ENCODE measurements at regions not wholly inside any gene's neighbourhood (a gene's known extent, or its start where the extent isn't known, plus 50 kb on each side); places are given as distances from the start of the nearest gene placed in this dataset.
"Not testable (repeated sequence)": the region's sequence is repeated elsewhere in the genome, so short reads cannot be mapped to it uniquely, and the experiment has no call there.

GRCh38 chr2:56049233-56049845, 125.8 kb upstream of the EFEMP1 start:
- H3K4me3 ChIP-seq (ENCODE audit: extremely low read depth, insufficient read depth, low read length, poor library complexity, severe bottlenecking) = no peak overlapping the region

GRCh38 chr2:56053679-56054078, 130.1 kb upstream of the EFEMP1 start:
- Histone ChIP-seq H3K4me3 (ENCODE audit: extremely low read depth, insufficient read depth, low read length, poor library complexity, severe bottlenecking) (no peak overlapping the region), H3K27ac (ENCODE audit: low read depth, low read length, severe bottlenecking) (no peak overlapping the region), H3K36me3 (ENCODE audit: control insufficient read depth, insufficient read depth, low read length) (no peaks in the 10 kb centered on the region), H3K9me3 (ENCODE audit: control insufficient read depth, low read length) (no peaks in the 10 kb centered on the region), H3K4me1 (ENCODE audit: control insufficient read depth, insufficient read depth, low read length, poor library complexity, severe bottlenecking) (no peaks in the 10 kb centered on the region)
- 70 to 71% methylated on average over 2 of the region's 3 CpGs for WGBS, 2 experiments (ENCODE audit: insufficient coverage in 2 of 2)

More at GRCh38 chr2:56049233-56049845, 125.8 kb upstream of the EFEMP1 start:
- no peaks in the 10 kb centered on the region for H3K4me1 ChIP-seq (ENCODE audit: control insufficient read depth, insufficient read depth, low read length, poor library complexity, severe bottlenecking)
- H3K36me3 ChIP-seq (ENCODE audit: control insufficient read depth, insufficient read depth, low read length) = no peaks in the 10 kb centered on the region
- no peak overlapping the region for H3K27ac ChIP-seq (ENCODE audit: low read depth, low read length, severe bottlenecking)
- 80 to 86% methylated on average over 1 of the region's 10 CpGs for WGBS, 2 experiments (ENCODE audit: insufficient coverage in 2 of 2)
- no peaks in the 10 kb centered on the region for H3K9me3 ChIP-seq (ENCODE audit: control insufficient read depth, low read length)

DNA sequence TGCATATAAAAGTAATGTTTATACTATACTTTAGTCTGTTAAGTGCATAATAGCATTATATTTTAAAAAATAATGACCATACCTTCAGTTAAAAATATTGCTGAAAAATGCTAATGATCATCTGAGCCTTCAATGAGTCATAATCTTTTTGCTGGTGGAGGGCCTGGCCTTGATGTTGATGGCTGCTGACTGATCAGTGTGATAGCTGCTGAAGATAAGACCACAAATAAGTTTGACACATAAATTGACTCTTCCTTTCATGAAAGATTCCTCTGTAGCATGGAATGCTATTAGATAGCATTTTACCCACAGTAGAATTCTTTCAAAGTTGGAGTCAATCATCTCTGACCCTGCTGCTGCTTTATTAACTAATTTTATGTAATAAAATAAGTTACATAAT, 128.4 kb upstream of the CCDC85A start:
- no peak overlapping the region for H3K27ac ChIP-seq (ENCODE audit: low read depth, low read length, severe bottlenecking)
- H3K9me3 ChIP-seq (ENCODE audit: control insufficient read depth, low read length) = no peaks in the 10 kb centered on the region
- no peak overlapping the region for H3K4me3 ChIP-seq (ENCODE audit: extremely low read depth, insufficient read depth, low read length, poor library complexity, severe bottlenecking)
- H3K36me3 ChIP-seq (ENCODE audit: control insufficient read depth, insufficient read depth, low read length) = no peaks in the 10 kb centered on the region
- no peaks in the 10 kb centered on the region for H3K4me1 ChIP-seq (ENCODE audit: control insufficient read depth, insufficient read depth, low read length, poor library complexity, severe bottlenecking)

- H3K4me1 ChIP-seq (ENCODE audit: control insufficient read depth, insufficient read depth, low read length, poor library complexity, severe bottlenecking); H3K36me3 ChIP-seq (ENCODE audit: control insufficient read depth, insufficient read depth, low read length); H3K27ac ChIP-seq (ENCODE audit: low read depth, low read length, severe bottlenecking); H3K4me3 ChIP-seq (ENCODE audit: extremely low read depth, insufficient read depth, low read length, poor library complexity, severe bottlenecking); H3K9me3 ChIP-seq (ENCODE audit: control insufficient read depth, low read length): not testable (repeated sequence)
- 75% methylated on average over 1 of the region's 4 CpGs; no CpG with 5 or more reads in 1 of the 2 experiments for WGBS, 2 experiments (ENCODE audit: insufficient coverage in 2 of 2)
Observed at GRCh38 chr2:56061327-56061726, 122.5 kb upstream of the CCDC85A start.

- Histone ChIP-seq H3K9me3 (ENCODE audit: control insufficient read depth, low read length) (peaks cover 6% of the 10 kb centered on the region), H3K4me1 (ENCODE audit: control insufficient read depth, insufficient read depth, low read length, poor library complexity, severe bottlenecking) (no peaks in the 10 kb centered on the region), H3K4me3 (ENCODE audit: extremely low read depth, insufficient read depth, low read length, poor library complexity, severe bottlenecking) (no peak overlapping the region), H3K27ac (ENCODE audit: low read depth, low read length, severe bottlenecking) (no peak overlapping the region), H3K36me3 (ENCODE audit: control insufficient read depth, insufficient read depth, low read length) (no peaks in the 10 kb centered on the region)
Observed at GRCh38 chr2:56068746-56069145, 115.0 kb upstream of the CCDC85A start.

GRCh38 chr2:56077359-56077915, 106.4 kb upstream of the CCDC85A start:
- H3K4me3 ChIP-seq (ENCODE audit: extremely low read depth, insufficient read depth, low read length, poor library complexity, severe bottlenecking) = no peak overlapping the region
- no peaks in the 10 kb centered on the region for H3K36me3 ChIP-seq (ENCODE audit: control insufficient read depth, insufficient read depth, low read length)
- no peaks in the 10 kb centered on the region for H3K4me1 ChIP-seq (ENCODE audit: control insufficient read depth, insufficient read depth, low read length, poor library complexity, severe bottlenecking)
- no peaks in the 10 kb centered on the region for H3K9me3 ChIP-seq (ENCODE audit: control insufficient read depth, low read length)
- WGBS, 2 experiments (ENCODE audit: insufficient coverage in 2 of 2) = 52 to 75% methylated on average over 3 to 4 of the region's 6 CpGs
- no peak overlapping the region for H3K27ac ChIP-seq (ENCODE audit: low read depth, low read length, severe bottlenecking)

- WGBS, 2 experiments (ENCODE audit: insufficient coverage in 2 of 2) = 77 to 84% methylated on average over 2 to 3 of the region's 4 CpGs
- Histone ChIP-seq H3K4me1 (ENCODE audit: control insufficient read depth, insufficient read depth, low read length, poor library complexity, severe bottlenecking) (no peaks in the 10 kb centered on the region), H3K27ac (ENCODE audit: low read depth, low read length, severe bottlenecking) (no peak overlapping the region), H3K36me3 (ENCODE audit: control insufficient read depth, insufficient read depth, low read length) (no peaks in the 10 kb centered on the region), H3K9me3 (ENCODE audit: control insufficient read depth, low read length) (no peaks in the 10 kb centered on the region), H3K4me3 (ENCODE audit: extremely low read depth, insufficient read depth, low read length, poor library complexity, severe bottlenecking) (no peak overlapping the region)
Observed at GRCh38 chr2:56082665-56083064, 101.1 kb upstream of the CCDC85A start.

- no peak overlapping the region for H3K27ac ChIP-seq (ENCODE audit: low read depth, low read length, severe bottlenecking)
- no peak overlapping the region for H3K4me3 ChIP-seq (ENCODE audit: extremely low read depth, insufficient read depth, low read length, poor library complexity, severe bottlenecking)
- WGBS, 2 experiments (ENCODE audit: insufficient coverage in 2 of 2) = 86 to 92% methylated on average over 2 of the region's 5 CpGs
- no peaks in the 10 kb centered on the region for H3K9me3 ChIP-seq (ENCODE audit: control insufficient read depth, low read length)
- H3K4me1 ChIP-seq (ENCODE audit: control insufficient read depth, insufficient read depth, low read length, poor library complexity, severe bottlenecking) = no peaks in the 10 kb centered on the region
- no peaks in the 10 kb centered on the region for H3K36me3 ChIP-seq (ENCODE audit: control insufficient read depth, insufficient read depth, low read length)
Observed at GRCh38 chr2:56084111-56084901, 99.5 kb upstream of the CCDC85A start.

DNA sequence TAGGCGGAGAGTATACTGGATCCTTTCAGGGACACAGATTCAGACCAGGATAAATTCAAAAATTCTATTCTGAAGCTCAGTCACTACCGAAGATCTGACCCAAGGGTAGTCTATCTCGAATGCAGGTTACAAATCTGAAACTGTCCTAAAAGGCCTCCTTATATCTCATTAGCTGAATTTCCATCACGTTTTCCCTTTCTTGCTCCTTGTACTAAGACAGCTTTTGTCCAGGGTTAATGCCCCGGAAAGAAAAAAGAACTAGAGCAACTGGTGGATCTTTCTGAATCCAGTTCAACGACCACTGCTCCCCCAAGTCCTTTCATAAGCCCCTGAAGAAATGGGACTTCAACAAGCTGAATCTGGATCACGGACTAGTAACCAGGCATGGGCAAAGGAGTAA, 97.5 kb upstream of the CCDC85A start:
- Histone ChIP-seq H3K36me3 (ENCODE audit: control insufficient read depth, insufficient read depth, low read length) (no peaks in the 10 kb centered on the region), H3K4me1 (ENCODE audit: control insufficient read depth, insufficient read depth, low read length, poor library complexity, severe bottlenecking) (no peaks in the 10 kb centered on the region), H3K27ac (ENCODE audit: low read depth, low read length, severe bottlenecking) (no peak overlapping the region), H3K4me3 (ENCODE audit: extremely low read depth, insufficient read depth, low read length, poor library complexity, severe bottlenecking) (no peak overlapping the region), H3K9me3 (ENCODE audit: control insufficient read depth, low read length) (no peaks in the 10 kb centered on the region)
- 78 to 93% methylated on average over 5 of the region's 7 CpGs for WGBS, 2 experiments (ENCODE audit: insufficient coverage in 2 of 2)

GRCh38 chr2:56088411-56088810, 95.4 kb upstream of the CCDC85A start:
- no peaks in the 10 kb centered on the region for H3K4me1 ChIP-seq (ENCODE audit: control insufficient read depth, insufficient read depth, low read length, poor library complexity, severe bottlenecking)
- 89% methylated on average over 4 of the region's 4 CpGs for WGBS, 2 experiments (ENCODE audit: insufficient coverage in 2 of 2)
- no peaks in the 10 kb centered on the region for H3K36me3 ChIP-seq (ENCODE audit: control insufficient read depth, insufficient read depth, low read length)
- no peak overlapping the region for H3K4me3 ChIP-seq (ENCODE audit: extremely low read depth, insufficient read depth, low read length, poor library complexity, severe bottlenecking)
- H3K9me3 ChIP-seq (ENCODE audit: control insufficient read depth, low read length) = no peaks in the 10 kb centered on the region
- no peak overlapping the region for H3K27ac ChIP-seq (ENCODE audit: low read depth, low read length, severe bottlenecking)

DNA sequence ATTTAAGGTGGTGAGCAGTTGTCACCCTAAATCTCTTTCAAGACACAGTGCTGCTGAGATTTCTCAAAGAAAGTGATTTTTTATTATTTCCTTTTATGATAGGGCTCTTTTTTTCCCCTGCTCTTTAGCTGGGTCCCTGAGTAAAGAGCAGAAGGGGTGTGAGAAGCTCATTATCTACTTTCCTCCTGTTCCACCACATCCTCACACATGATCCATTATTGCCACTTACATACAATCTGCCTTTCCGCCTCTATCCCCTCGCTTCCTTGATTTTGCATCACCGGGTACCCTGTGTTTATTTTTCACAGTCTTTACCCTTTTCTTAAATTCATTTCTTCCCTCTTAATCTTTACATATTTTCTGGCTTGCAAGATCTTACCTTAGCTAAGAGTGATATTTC, 93.9 kb upstream of the CCDC85A start:
- H3K27ac ChIP-seq (ENCODE audit: low read depth, low read length, severe bottlenecking) = no peak overlapping the region
- H3K4me3 ChIP-seq (ENCODE audit: extremely low read depth, insufficient read depth, low read length, poor library complexity, severe bottlenecking) = no peak overlapping the region
- H3K4me1 ChIP-seq (ENCODE audit: control insufficient read depth, insufficient read depth, low read length, poor library complexity, severe bottlenecking) = no peaks in the 10 kb centered on the region
- H3K9me3 ChIP-seq (ENCODE audit: control insufficient read depth, low read length) = no peaks in the 10 kb centered on the region
- 88 to 100% methylated on average over 3 of the region's 3 CpGs for WGBS, 2 experiments (ENCODE audit: insufficient coverage in 2 of 2)
- no peaks in the 10 kb centered on the region for H3K36me3 ChIP-seq (ENCODE audit: control insufficient read depth, insufficient read depth, low read length)
